Mesendoderm (in vitro differentiated cells): ENCODE measurements at regions not wholly inside any gene's neighbourhood (a gene's known extent, or its start where the extent isn't known, plus 50 kb on each side); places are given as distances from the start of the nearest gene placed in this dataset.
A peak's percentile ranks its signal among the peaks of the same experiment; 100 is the strongest.

Experiments
- DNase-seq: peaks from one replicate; pipeline ENCODE4 v3.0.0; 2013
- H2AK5ac ChIP-seq: 2 replicates; pipeline ENCODE4 v1.6.1; 2013; ENCODE audit warnings: low read length, inconsistent platforms
- H2BK120ac ChIP-seq: 2 replicates; pipeline ENCODE4 v1.6.1; 2013; ENCODE audit warnings: low read depth, mild to moderate bottlenecking, low read length, moderate library complexity, mixed read lengths
- H2BK15ac ChIP-seq: replicated peaks from 2 replicates; pipeline ENCODE4 v1.6.1; 2013; ENCODE audit warnings: low read depth, mild to moderate bottlenecking, moderate library complexity
- H2BK5ac ChIP-seq: 2 replicates; pipeline ENCODE4 v1.6.1; 2013; ENCODE audit warnings: low read length, inconsistent platforms
- H3K18ac ChIP-seq: 2 replicates; pipeline ENCODE4 v1.6.1; 2013; ENCODE audit warnings: mild to moderate bottlenecking, low read length, mixed read lengths
- H3K23ac ChIP-seq: one replicate; pipeline ENCODE4 v1.6.1; 2013; ENCODE audit warnings: low read length
- H3K27ac ChIP-seq: 2 replicates; pipeline ENCODE4 v1.5.1; 2013; ENCODE audit warnings: low read depth, mild to moderate bottlenecking, inconsistent platforms, low read length, moderate library complexity
- H3K27me3 ChIP-seq: 2 replicates; pipeline ENCODE4 v1.6.1; 2013; ENCODE audit warnings: low read length, control low read depth, mild to moderate bottlenecking, inconsistent platforms; ENCODE audit not compliant: insufficient read depth, poor library complexity
- H3K36me3 ChIP-seq: 2 replicates; pipeline ENCODE4 v1.6.1; 2013; ENCODE audit warnings: low read length, inconsistent platforms; ENCODE audit not compliant: control insufficient read depth, insufficient read depth
- H3K4ac ChIP-seq: one replicate; pipeline ENCODE4 v1.6.1; 2013; ENCODE audit warnings: low read depth, mild to moderate bottlenecking, low read length, moderate library complexity
- H3K4me1 ChIP-seq: 2 replicates; pipeline ENCODE4 v1.6.1; 2013; ENCODE audit warnings: low read depth, low read length, inconsistent platforms; ENCODE audit not compliant: control insufficient read depth
- H3K4me2 ChIP-seq: 2 replicates; pipeline ENCODE4 v1.6.1; 2013; ENCODE audit warnings: low read length
- H3K4me3 ChIP-seq: 2 replicates; pipeline ENCODE4 v1.5.1; 2013; ENCODE audit warnings: mild to moderate bottlenecking, low read length
- H3K56ac ChIP-seq: one replicate; pipeline ENCODE4 v1.6.1; 2013; ENCODE audit warnings: low read length
- H3K79me1 ChIP-seq: 2 replicates; pipeline ENCODE4 v1.6.1; 2013; ENCODE audit warnings: low read length, inconsistent platforms
- H3K79me2 ChIP-seq: 2 replicates; pipeline ENCODE4 v1.6.1; 2013; ENCODE audit warnings: mild to moderate bottlenecking, low read length; ENCODE audit not compliant: control insufficient read depth, insufficient read depth
- H3K9ac ChIP-seq: 2 replicates; pipeline ENCODE4 v1.6.1; 2013; ENCODE audit warnings: low read length, inconsistent platforms
- H4K5ac ChIP-seq: one replicate; pipeline ENCODE4 v1.6.1; 2013; ENCODE audit warnings: low read length
- H4K8ac ChIP-seq: one replicate; pipeline ENCODE4 v1.6.1; 2013; ENCODE audit warnings: low read depth, mild to moderate bottlenecking, control low read depth, low read length, moderate library complexity
- WGBS: extraction: QIAGEN DNeasy Blood & Tissue Kit; methylation state at CpG from one replicate; pipeline ENCODE4 v1.1.7; 2013; ENCODE audit warnings: low lambda C conversion rate, missing lambda C conversion rate; ENCODE audit not compliant: insufficient coverage; ENCODE audit errors: extremely low coverage; 5-methylcytosine and 5-hydroxymethylcytosine counted together

GRCh38 chr2:144753416-144753815 lies 233.5 kb upstream of the ZEB2 start:
- Histone ChIP-seq H4K8ac (no peak overlapping the region), H3K4me2 (no peak overlapping the region), H2BK120ac (no peak overlapping the region), H2BK5ac (no peak overlapping the region), H3K79me1 (no peaks in the 10 kb centered on the region), H3K4me3 (no peak overlapping the region), H3K79me2 (no peaks in the 10 kb centered on the region), H3K27ac (no peak overlapping the region), H3K23ac (no peak overlapping the region), H3K18ac (no peak overlapping the region), H3K27me3 (no peaks in the 10 kb centered on the region), H3K4me1 (no peaks in the 10 kb centered on the region), H3K4ac (no peak overlapping the region), H4K5ac (no peak overlapping the region), H2BK15ac (no peak overlapping the region), H3K36me3 (no peaks in the 10 kb centered on the region), H3K56ac (no peak overlapping the region), H3K9ac (no peak overlapping the region), H2AK5ac (no peak overlapping the region)
- DNase-seq = no peak
- WGBS = 100% methylated on average over 2 of the region's 3 CpGs

- Histone ChIP-seq H3K18ac (no peak overlapping the region), H3K56ac (no peak overlapping the region), H3K4me3 (no peak overlapping the region), H4K5ac (no peak overlapping the region), H3K4me2 (no peak overlapping the region), H3K36me3 (no peaks in the 10 kb centered on the region), H3K79me2 (no peaks in the 10 kb centered on the region), H3K4me1 (no peaks in the 10 kb centered on the region), H3K23ac (no peak overlapping the region), H3K27ac (no peak overlapping the region), H3K4ac (no peak overlapping the region), H3K27me3 (no peaks in the 10 kb centered on the region), H2BK120ac (no peak overlapping the region), H2BK15ac (no peak overlapping the region), H2AK5ac (no peak overlapping the region), H4K8ac (no peak overlapping the region), H3K9ac (no peak overlapping the region), H2BK5ac (no peak overlapping the region), H3K79me1 (no peaks in the 10 kb centered on the region)
- DNase-seq = no peak
- WGBS = no CpG with 5 or more reads among the region's 3 CpGs
Observed at GRCh38 chr2:144751142-144751905, 231.4 kb upstream of the ZEB2 start.

- H3K4me1 ChIP-seq = no peaks in the 10 kb centered on the region
- H3K27me3 ChIP-seq = no peaks in the 10 kb centered on the region
- H4K5ac ChIP-seq = no peak overlapping the region
- H3K79me1 ChIP-seq = no peaks in the 10 kb centered on the region
- H2AK5ac ChIP-seq = no peak overlapping the region
- no peak overlapping the region for H4K8ac ChIP-seq
- no peak overlapping the region for H3K9ac ChIP-seq
- H2BK5ac ChIP-seq = no peak overlapping the region
- H3K4me3 ChIP-seq = no peak overlapping the region
- no peak overlapping the region for H3K27ac ChIP-seq
- H2BK120ac ChIP-seq = no peak overlapping the region
- no peaks in the 10 kb centered on the region for H3K36me3 ChIP-seq
- no peak overlapping the region for H3K23ac ChIP-seq
- H3K4ac ChIP-seq = no peak overlapping the region
- no peaks in the 10 kb centered on the region for H3K79me2 ChIP-seq
- no CpG with 5 or more reads among the region's 1 CpG for WGBS
- DNase-seq = no peak
- H3K4me2 ChIP-seq = no peak overlapping the region
- H3K18ac ChIP-seq = no peak overlapping the region
- no peak overlapping the region for H2BK15ac ChIP-seq
- H3K56ac ChIP-seq = no peak overlapping the region
Observed at GRCh38 chr2:144749188-144749587, 229.3 kb upstream of the ZEB2 start.

DNA sequence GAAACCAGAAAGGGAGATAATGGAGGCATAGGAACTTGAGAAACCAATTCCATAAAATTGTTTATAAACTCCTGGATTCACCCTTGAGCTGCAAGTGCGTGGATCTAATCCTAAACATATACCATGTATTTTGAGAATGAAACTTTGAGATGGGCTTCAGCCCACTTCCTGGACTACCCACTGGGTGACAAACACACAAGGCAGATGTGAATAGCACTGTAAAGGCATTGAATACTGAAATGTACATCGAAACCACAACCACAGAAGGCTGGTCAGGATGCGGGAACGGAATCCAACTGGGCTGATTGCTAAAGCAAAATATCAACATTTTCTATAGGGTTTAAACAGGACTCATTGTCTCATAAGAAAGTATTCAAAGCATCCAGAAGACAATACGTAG lies 228.5 kb upstream of the ZEB2 start:
- Histone ChIP-seq H3K79me1 (no peaks in the 10 kb centered on the region), H3K36me3 (no peaks in the 10 kb centered on the region), H3K56ac (no peak overlapping the region), H3K27ac (no peak overlapping the region), H2BK5ac (no peak overlapping the region), H4K5ac (no peak overlapping the region), H3K23ac (no peak overlapping the region), H2BK15ac (no peak overlapping the region), H3K79me2 (no peaks in the 10 kb centered on the region), H3K4me3 (no peak overlapping the region), H4K8ac (no peak overlapping the region), H3K9ac (no peak overlapping the region), H3K27me3 (no peaks in the 10 kb centered on the region), H3K4me1 (no peaks in the 10 kb centered on the region), H3K4me2 (no peak overlapping the region), H2AK5ac (no peak overlapping the region), H2BK120ac (no peak overlapping the region), H3K4ac (no peak overlapping the region), H3K18ac (no peak overlapping the region)
- no peak for DNase-seq
- no CpG with 5 or more reads among the region's 5 CpGs for WGBS

DNA sequence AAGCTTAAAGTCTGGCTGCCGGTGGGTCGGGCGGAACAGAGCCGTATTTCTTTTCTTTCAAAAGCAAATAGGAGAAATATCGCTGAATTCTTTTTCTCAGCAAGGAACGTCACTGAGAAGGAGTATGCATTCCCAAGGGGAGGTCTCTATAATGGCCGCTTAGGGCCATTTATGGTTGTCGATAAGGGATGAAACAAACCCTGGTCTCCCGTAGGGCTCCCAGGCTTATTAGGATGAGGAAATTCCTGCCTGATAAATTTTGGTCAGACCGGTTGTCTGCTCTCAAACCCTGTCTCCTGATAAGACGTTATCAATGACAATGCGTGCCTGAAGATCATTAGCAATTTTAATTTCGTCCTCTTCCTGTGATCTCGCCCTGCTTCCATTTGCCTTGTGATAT lies 227.7 kb upstream of the ZEB2 start:
- DNase-seq = peak; percentile 37
- WGBS = no CpG with 5 or more reads among the region's 14 CpGs
- Histone ChIP-seq H3K4me1 (no peaks in the 10 kb centered on the region), H2BK15ac (no peak overlapping the region), H3K36me3 (no peaks in the 10 kb centered on the region), H3K79me1 (no peaks in the 10 kb centered on the region), H2AK5ac (no peak overlapping the region), H3K27ac (no peak overlapping the region), H3K27me3 (no peaks in the 10 kb centered on the region), H2BK5ac (no peak overlapping the region), H3K23ac (no peak overlapping the region), H3K4me3 (no peak overlapping the region), H3K79me2 (no peaks in the 10 kb centered on the region), H3K18ac (no peak overlapping the region), H3K56ac (no peak overlapping the region), H3K9ac (no peak overlapping the region), H3K4ac (no peak overlapping the region), H4K5ac (no peak overlapping the region), H3K4me2 (no peak overlapping the region), H4K8ac (no peak overlapping the region), H2BK120ac (no peak overlapping the region)

GRCh38 chr2:144745424-144745823 lies 225.5 kb upstream of the ZEB2 start:
- Histone ChIP-seq H2BK15ac (no peak overlapping the region), H2BK5ac (no peak overlapping the region), H4K8ac (no peak overlapping the region), H3K18ac (no peak overlapping the region), H3K23ac (no peak overlapping the region), H3K36me3 (no peaks in the 10 kb centered on the region), H3K79me1 (no peaks in the 10 kb centered on the region), H3K27me3 (no peaks in the 10 kb centered on the region), H3K4me1 (no peaks in the 10 kb centered on the region), H3K4me2 (no peak overlapping the region), H3K56ac (no peak overlapping the region), H3K79me2 (no peaks in the 10 kb centered on the region), H3K9ac (no peak overlapping the region), H2BK120ac (no peak overlapping the region), H3K4ac (no peak overlapping the region), H3K27ac (no peak overlapping the region), H2AK5ac (no peak overlapping the region), H3K4me3 (no peak overlapping the region), H4K5ac (no peak overlapping the region)
- no peak for DNase-seq
- WGBS = no CpG with 5 or more reads among the region's 6 CpGs
